Fibroblast of the aortic adventitia (primary cell): ENCODE measurements at regions not wholly inside any gene's neighbourhood (a gene's known extent, or its start where the extent isn't known, plus 50 kb on each side); places are given as distances from the start of the nearest gene placed in this dataset.
A peak's percentile ranks its signal among the peaks of the same experiment; 100 is the strongest.

Source experiments
- DNase-seq: peaks from one replicate; pipeline ENCODE4 v3.0.0-alpha.2; 2010; ENCODE audit warnings: low read depth
- H3K4me3 ChIP-seq: 2 replicates; pipeline ENCODE4 v1.5.1; 2011; ENCODE audit warnings: low read depth, mild to moderate bottlenecking, control low read depth, low read length, moderate library complexity
- CTCF ChIP-seq: IDR thresholded peaks from 2 replicates; pipeline ENCODE4 v1.5.1; 2011; ENCODE audit warnings: mild to moderate bottlenecking, low read length, control low read depth, inconsistent platforms; ENCODE audit not compliant: insufficient read depth

GRCh38 chr18:61718944-61719343 is 173.9 kb downstream of the RNF152 start:
- no peak for DNase-seq
- no peak overlapping the region for H3K4me3 ChIP-seq
- no peak for TF ChIP-seq CTCF

DNA sequence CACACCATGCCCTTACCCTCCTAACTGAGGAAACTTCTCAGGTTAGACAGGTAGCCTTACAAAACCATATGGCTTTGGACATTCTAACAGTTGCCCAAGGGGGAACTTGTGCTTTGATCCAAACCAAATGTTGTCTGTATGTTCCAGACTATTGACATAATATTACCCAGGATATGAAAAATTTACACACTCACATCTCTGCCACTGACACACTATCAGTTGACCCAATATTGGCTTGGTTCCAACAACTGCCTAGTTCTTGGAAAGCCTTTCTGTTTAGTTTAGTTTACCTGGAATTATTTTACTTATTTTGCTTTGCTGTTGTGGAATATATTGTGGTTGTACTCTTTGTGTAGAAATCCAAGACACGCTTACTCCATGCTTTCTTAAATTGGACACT is 178.4 kb downstream of the RNF152 start:
- TF ChIP-seq CTCF, result no peak
- no peak for DNase-seq
- no peak overlapping the region for H3K4me3 ChIP-seq

GRCh38 chr18:61713502-61713901 is 179.3 kb downstream of the RNF152 start:
- no peak for TF ChIP-seq CTCF
- DNase-seq, result no peak
- no peak overlapping the region for H3K4me3 ChIP-seq

GRCh38 chr18:61710082-61710620 is 182.7 kb downstream of the RNF152 start:
- no peak for TF ChIP-seq CTCF
- no peak for DNase-seq
- no peak overlapping the region for H3K4me3 ChIP-seq

- no peak for TF ChIP-seq CTCF
- no peak for DNase-seq
- no peak overlapping the region for H3K4me3 ChIP-seq
These were observed 186.4 kb downstream of the RNF152 start for GRCh38 chr18:61706276-61706915.

- H3K4me3 ChIP-seq, result no peak overlapping the region
- peak; percentile 87 for DNase-seq
- TF ChIP-seq CTCF, result no peak
These were observed 189.3 kb downstream of the RNF152 start for GRCh38 chr18:61703508-61703907.

DNA sequence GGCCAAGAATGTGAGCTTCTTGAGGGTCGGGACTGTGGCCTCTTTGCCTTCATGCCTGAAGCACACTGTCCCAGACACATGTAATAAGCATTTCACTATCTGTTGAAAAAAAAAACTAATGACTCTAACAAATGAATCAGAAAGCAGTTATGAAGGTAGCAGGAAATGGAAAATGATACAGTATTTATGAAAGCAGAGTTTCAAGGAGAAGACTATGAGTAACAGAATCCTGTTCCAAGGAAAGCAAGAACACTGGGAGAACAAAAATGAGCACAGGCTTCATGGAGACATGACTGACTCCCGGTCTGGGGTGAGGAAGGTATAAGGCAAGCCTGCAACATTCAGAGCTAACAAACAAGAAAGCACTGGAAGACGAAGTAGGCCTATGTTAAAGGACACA is 190.8 kb downstream of the RNF152 start:
- no peak overlapping the region for H3K4me3 ChIP-seq
- TF ChIP-seq CTCF, result no peak
- DNase-seq, result peak; percentile 83
